ENCODE measurements at regions not wholly inside any gene's neighbourhood (a gene's known extent, or its start where the extent isn't known, plus 50 kb on each side); places are given as distances from the start of the nearest gene placed in this dataset.

GRCh38 chr9:89718651-89719050 is 113.8 kb downstream of the GADD45G start:
- H3K36me3 ChIP-seq, result no peaks in the 10 kb centered on the region
- peaks cover 0 to 5% of the 10 kb centered on the region in 2 donors for H3K9me3 ChIP-seq

GRCh38 chr9:89719202-89719601 is 114.4 kb downstream of the GADD45G start:
- intact Hi-C loops (cut with DNase I; ENCODE audit: low total_unique reads), result no loop called here
- Histone ChIP-seq H3K27ac (no peak overlapping the region), H3K4me3 (no peak overlapping the region), H3K27me3 (no peaks in the 10 kb centered on the region), H3K9me3 (peaks cover 0 to 5% of the 10 kb centered on the region in 2 donors), H3K36me3 (no peaks in the 10 kb centered on the region), H3K4me1 (peaks cover 0 to 6% of the 10 kb centered on the region in 2 donors)
- TF ChIP-seq POLR2A (IDR thresholded peaks at IDR 0.05) (no peak), CTCF (IDR thresholded peaks at IDR 0.05) (no peak)
- DNase-seq (ENCODE audit: low spot score in 2 of 2), result no peak

More at GRCh38 chr9:89718651-89719050, 113.8 kb downstream of the GADD45G start:
- intact Hi-C loops (cut with DNase I; ENCODE audit: low total_unique reads), result no loop called here
- DNase-seq (ENCODE audit: low spot score in 2 of 2), result no peak
- Histone ChIP-seq H3K27ac (peak overlapping the region in 1 of 2 donors; percentile 66), H3K4me3 (no peak overlapping the region), H3K27me3 (no peaks in the 10 kb centered on the region), H3K4me1 (peaks cover 0 to 6% of the 10 kb centered on the region in 2 donors)
- TF ChIP-seq POLR2A (IDR thresholded peaks at IDR 0.05) (no peak), CTCF (IDR thresholded peaks at IDR 0.05) (no peak)

- TF ChIP-seq POLR2A (IDR thresholded peaks at IDR 0.05) (no peak), POLR2AphosphoS5 (IDR thresholded peaks at IDR 0.05) (no peak), CTCF (IDR thresholded peaks at IDR 0.05) (no peak)
- no peak for DNase-seq (ENCODE audit: low spot score in 2 of 2)
- no peak overlapping the region for H3K4me3 ChIP-seq
- no peak overlapping the region for H3K27ac ChIP-seq
- H3K36me3 ChIP-seq, result no peaks in the 10 kb centered on the region
- intact Hi-C loops (cut with DNase I; ENCODE audit: low total_unique reads), result no loop called here
- H3K4me1 ChIP-seq, result peaks cover 0 to 6% of the 10 kb centered on the region in 2 donors
- H3K9me3 ChIP-seq, result peaks cover 0 to 5% of the 10 kb centered on the region in 2 donors
- no peaks in the 10 kb centered on the region for H3K27me3 ChIP-seq
Measured at GRCh38 chr9:89720696-89721175, 115.9 kb downstream of the GADD45G start.

DNA sequence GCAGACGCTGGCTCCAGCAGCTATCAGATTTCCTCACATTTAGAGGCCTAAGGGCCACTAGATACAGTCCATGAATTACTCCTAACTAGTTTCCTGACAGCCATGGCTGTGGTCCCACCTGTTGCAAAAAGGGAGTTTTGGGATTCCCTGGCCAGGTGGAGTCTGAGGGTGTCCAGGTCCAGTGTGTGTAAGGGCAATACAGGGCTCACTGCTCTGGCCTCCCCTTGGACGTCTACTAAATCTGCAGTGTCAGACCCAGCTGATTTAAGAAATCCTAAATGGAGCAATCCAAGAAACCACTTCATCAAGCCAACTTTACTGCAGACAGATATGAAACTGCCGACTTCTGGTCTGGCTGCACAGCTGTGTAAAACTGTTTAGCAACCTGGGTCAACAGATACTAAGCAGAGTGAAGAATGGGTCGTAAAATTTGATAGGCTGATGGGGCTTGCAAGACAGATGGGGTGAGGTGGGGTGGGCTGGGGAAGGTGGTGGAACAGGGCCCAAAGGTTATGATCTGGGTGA is 116.4 kb downstream of the GADD45G start:
- no peak for DNase-seq (ENCODE audit: low spot score in 2 of 2)
- Histone ChIP-seq H3K27me3 (no peaks in the 10 kb centered on the region), H3K27ac (no peak overlapping the region), H3K4me1 (peaks cover 0 to 6% of the 10 kb centered on the region in 2 donors), H3K36me3 (no peaks in the 10 kb centered on the region), H3K4me3 (no peak overlapping the region), H3K9me3 (peaks cover 0 to 5% of the 10 kb centered on the region in 2 donors)
- no peak for TF ChIP-seq POLR2A (IDR thresholded peaks at IDR 0.05)
- intact Hi-C loops (cut with DNase I; ENCODE audit: low total_unique reads), result no loop called here

DNA sequence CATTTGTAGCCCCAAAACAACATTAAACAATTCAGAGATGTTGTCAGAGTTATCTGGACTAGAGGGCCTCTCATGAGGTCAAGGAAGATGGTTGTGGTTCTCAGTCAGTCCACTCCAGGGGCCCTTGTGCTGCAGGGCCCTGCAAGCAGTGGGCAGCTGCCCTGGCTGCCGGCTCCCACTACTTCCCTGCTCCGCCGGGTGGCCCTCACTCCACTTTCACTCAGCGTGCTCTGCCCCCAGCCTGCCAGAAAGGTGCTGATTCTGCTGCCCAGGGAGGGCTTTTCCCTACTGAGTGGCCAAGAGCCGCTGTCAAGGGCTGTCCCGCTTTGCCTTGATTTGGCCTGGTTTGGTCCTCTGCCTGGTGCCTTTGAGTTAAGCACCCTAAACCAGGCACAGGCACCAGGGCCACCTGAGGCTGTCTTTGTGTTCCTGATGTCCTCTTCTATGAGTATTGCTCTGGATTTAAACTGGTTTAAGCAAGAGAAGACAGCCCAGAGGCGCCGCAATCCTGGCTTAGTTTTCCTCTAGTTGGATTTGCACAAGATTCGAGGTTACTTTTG is 117.2 kb downstream of the GADD45G start:
- TF ChIP-seq CTCF (IDR thresholded peaks at IDR 0.05), result no peak
- no peak for TF ChIP-seq POLR2A (IDR thresholded peaks at IDR 0.05)
- TF ChIP-seq POLR2AphosphoS5 (IDR thresholded peaks at IDR 0.05), result no peak
- H3K27me3 ChIP-seq, result no peaks in the 10 kb centered on the region
- no peak overlapping the region for H3K27ac ChIP-seq
- peaks cover 0 to 5% of the 10 kb centered on the region in 2 donors for H3K9me3 ChIP-seq
- H3K4me3 ChIP-seq, result no peak overlapping the region
- intact Hi-C loops (cut with DNase I; ENCODE audit: low total_unique reads), result no loop called here
- peaks cover 0 to 6% of the 10 kb centered on the region in 2 donors for H3K4me1 ChIP-seq
- no peak for DNase-seq (ENCODE audit: low spot score in 2 of 2)
- no peaks in the 10 kb centered on the region for H3K36me3 ChIP-seq

Measured in breast epithelium (tissue), 4 donors.